ENCODE measurements at regions not wholly inside any gene's neighbourhood (a gene's known extent, or its start where the extent isn't known, plus 50 kb on each side); places are given as distances from the start of the nearest gene placed in this dataset.

- H3K4me1 ChIP-seq (ENCODE audit: control insufficient read depth, extremely low read depth, insufficient read depth, low read length), result peaks cover 8% of the 10 kb centered on the region
- dilution Hi-C loops (cut with MboI; ENCODE audit: extremely low pct_ligation_motif_present, low sequenced_read_pairs), result no loop called here
- H3K4me2 ChIP-seq (ENCODE audit: insufficient read depth, low read length), result no peak overlapping the region
- ChIA-PET POLR2A (no interaction called here), CTCF (no interaction called here)
- no peak for FAIRE-seq
- H3K79me2 ChIP-seq (ENCODE audit: control insufficient read depth, insufficient read depth, low read length), result no peaks in the 10 kb centered on the region
- no peak for DNase-seq (ENCODE audit: low read depth, low spot score)
- no peaks in the 10 kb centered on the region for H3K9me1 ChIP-seq (replicated peaks; ENCODE audit: control insufficient read depth, extremely low read depth, insufficient read depth, low read length)
- H4K20me1 ChIP-seq (replicated peaks; ENCODE audit: control insufficient read depth, extremely low read depth, insufficient read depth, low read length), result no peaks in the 10 kb centered on the region
- H3K27ac ChIP-seq (ENCODE audit: insufficient read depth, low read depth, low read length), result no peak overlapping the region
- no peak overlapping the region for H3K9ac ChIP-seq (replicated peaks; ENCODE audit: extremely low read depth, insufficient read depth, low read length)
- intact Hi-C loops (cut with micrococcal nuclease), result loop anchor here (10.0 kb wide), 1 partner anchor 49 kb away; no protein-coding TSS in a partner anchor
- no peak for TF ChIP-seq MAX (IDR thresholded peaks at IDR 0.05; ENCODE audit: insufficient read depth, insufficient read length)
- no peak for TF ChIP-seq FOS (IDR thresholded peaks at IDR 0.05; ENCODE audit: borderline replicate concordance, insufficient read depth, low read length)
- no peak for TF ChIP-seq CTCF (IDR thresholded peaks at IDR 0.05; ENCODE audit: extremely low read depth in 1 of 2, insufficient read depth in 1 of 2, low read depth in 1 of 2, low read length in 2 of 2)
- no peak for TF ChIP-seq MYC (IDR thresholded peaks at IDR 0.05; ENCODE audit: low read depth, low read length)
- TF ChIP-seq EZH2 (IDR thresholded peaks at IDR 0.05; ENCODE audit: borderline replicate concordance, low read depth, low read length, severe bottlenecking), result no peak
- TF ChIP-seq POLR2A (IDR thresholded peaks at IDR 0.05; ENCODE audit: low read depth, low read length), result no peak
- TF ChIP-seq POLR2AphosphoS5 (IDR thresholded peaks at IDR 0.05; ENCODE audit: insufficient read depth, low read depth, low read length), result no peak
- no peak for TF ChIP-seq GATA2 (IDR thresholded peaks at IDR 0.05; ENCODE audit: insufficient read depth, insufficient read length, low read depth, low read length)
- TF ChIP-seq JUN (IDR thresholded peaks at IDR 0.05; ENCODE audit: borderline replicate concordance, insufficient read depth, insufficient read length, low read depth), result no peak
- H3K9me3 ChIP-seq (replicated peaks; ENCODE audit: control insufficient read depth, insufficient read depth, low read length), result no peaks in the 10 kb centered on the region
- H3K4me3 ChIP-seq (replicated peaks in 1 of 3; ENCODE audit: insufficient read depth in 1 of 3, low read depth in 1 of 3, low read length in 3 of 3), result no peak overlapping the region
- H2AFZ ChIP-seq (ENCODE audit: low read depth, low read length), result no peak overlapping the region
- no peaks in the 10 kb centered on the region for H3K36me3 ChIP-seq (ENCODE audit: control insufficient read depth in 2 of 2, extremely low read depth in 1 of 2, insufficient read depth in 2 of 2, low read length in 2 of 2)
- BruUV-seq (replicated peaks), result no TSS peak
- H3K27me3 ChIP-seq (ENCODE audit: control insufficient read depth in 2 of 2, insufficient read depth in 2 of 2, low read length in 2 of 2), result no peaks in the 10 kb centered on the region
Measured at GRCh38 chr1:86645851-86646250, 58.5 kb upstream of the SH3GLB1 start.

All from endothelial cell of umbilical vein (primary cell).